Brain microvascular endothelial cell (primary cell): ENCODE measurements at regions not wholly inside any gene's neighbourhood (a gene's known extent, or its start where the extent isn't known, plus 50 kb on each side); places are given as distances from the start of the nearest gene placed in this dataset.

ENCODE experiments used
- DNase-seq: peaks from one replicate; pipeline ENCODE4 v3.0.0-alpha.2; 2020
- H3K27ac ChIP-seq: fragments of 250-450 bp; sonication (Bioruptor Pico); 2 replicates; pipeline ENCODE4 v1.5.1; 2020; ENCODE audit warnings: mild to moderate bottlenecking, moderate library complexity
- H3K27me3 ChIP-seq: fragments of 250-450 bp; sonication (Bioruptor Pico); replicated peaks from 2 replicates; pipeline ENCODE4 v1.5.1; 2020; ENCODE audit warnings: mild to moderate bottlenecking
- H3K36me3 ChIP-seq: fragments of 250-450 bp; sonication (Bioruptor Pico); replicated peaks from 2 replicates; pipeline ENCODE4 v1.5.1; 2020; ENCODE audit warnings: mild to moderate bottlenecking
- H3K4me3 ChIP-seq: 2 replicates; pipeline ENCODE4 v1.5.1; 2011; ENCODE audit warnings: low read depth, mild to moderate bottlenecking, control low read depth, low read length, moderate library complexity
- in situ Hi-C: cut with HindIII; loops from 2 replicates; pipeline ENCODE4 v1.10.0; 2017; ENCODE audit warnings: low sequenced_read_pairs, low pct_ligation_motif_present
- TF ChIP-seq, protein P1 (sequence below): IDR thresholded peaks from 2 replicates; pipeline ENCODE4 v1.5.1; 2011; ENCODE audit warnings: low read depth, mild to moderate bottlenecking, moderate library complexity, low read length, control low read depth, inconsistent platforms; ENCODE audit errors: missing control alignments

DNA sequence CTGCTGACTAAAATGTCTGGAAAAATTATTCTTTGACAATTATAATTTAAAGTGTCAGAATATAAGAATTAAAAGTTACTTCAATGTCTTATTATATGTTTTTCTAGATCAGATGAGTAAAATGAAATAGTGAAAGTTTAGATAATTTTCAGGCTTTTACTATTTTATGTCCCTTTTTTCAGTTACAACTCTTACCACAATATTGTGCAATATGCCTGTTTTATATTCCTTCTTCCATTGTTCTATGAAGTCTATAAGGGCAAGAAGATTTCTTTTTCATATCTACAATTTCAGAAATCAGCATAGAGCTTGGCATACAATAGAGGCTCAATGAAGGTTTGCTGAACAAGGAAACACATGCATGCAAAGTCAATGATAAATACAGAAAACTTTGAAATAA is 401.2 kb upstream of the HTR1E start:
- H3K4me3 ChIP-seq, result no peak overlapping the region
- DNase-seq, result no peak
- in situ Hi-C loops, result no loop called here
- TF ChIP-seq, protein P1, sequence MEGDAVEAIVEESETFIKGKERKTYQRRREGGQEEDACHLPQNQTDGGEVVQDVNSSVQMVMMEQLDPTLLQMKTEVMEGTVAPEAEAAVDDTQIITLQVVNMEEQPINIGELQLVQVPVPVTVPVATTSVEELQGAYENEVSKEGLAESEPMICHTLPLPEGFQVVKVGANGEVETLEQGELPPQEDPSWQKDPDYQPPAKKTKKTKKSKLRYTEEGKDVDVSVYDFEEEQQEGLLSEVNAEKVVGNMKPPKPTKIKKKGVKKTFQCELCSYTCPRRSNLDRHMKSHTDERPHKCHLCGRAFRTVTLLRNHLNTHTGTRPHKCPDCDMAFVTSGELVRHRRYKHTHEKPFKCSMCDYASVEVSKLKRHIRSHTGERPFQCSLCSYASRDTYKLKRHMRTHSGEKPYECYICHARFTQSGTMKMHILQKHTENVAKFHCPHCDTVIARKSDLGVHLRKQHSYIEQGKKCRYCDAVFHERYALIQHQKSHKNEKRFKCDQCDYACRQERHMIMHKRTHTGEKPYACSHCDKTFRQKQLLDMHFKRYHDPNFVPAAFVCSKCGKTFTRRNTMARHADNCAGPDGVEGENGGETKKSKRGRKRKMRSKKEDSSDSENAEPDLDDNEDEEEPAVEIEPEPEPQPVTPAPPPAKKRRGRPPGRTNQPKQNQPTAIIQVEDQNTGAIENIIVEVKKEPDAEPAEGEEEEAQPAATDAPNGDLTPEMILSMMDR, result no peak
- no peaks in the 10 kb centered on the region for H3K27me3 ChIP-seq
- no peak overlapping the region for H3K27ac ChIP-seq
- no peaks in the 10 kb centered on the region for H3K36me3 ChIP-seq

GRCh38 chr6:86535100-86535499 is 402.2 kb upstream of the HTR1E start:
- no peaks in the 10 kb centered on the region for H3K36me3 ChIP-seq
- DNase-seq, result no peak
- in situ Hi-C loops, result no loop called here
- H3K27me3 ChIP-seq, result no peaks in the 10 kb centered on the region
- H3K4me3 ChIP-seq, result no peak overlapping the region
- TF ChIP-seq, protein P1, result no peak
- no peak overlapping the region for H3K27ac ChIP-seq

- no peak overlapping the region for H3K4me3 ChIP-seq
- H3K27ac ChIP-seq, result no peak overlapping the region
- no peak for DNase-seq
- in situ Hi-C loops, result no loop called here
- H3K27me3 ChIP-seq, result no peaks in the 10 kb centered on the region
- H3K36me3 ChIP-seq, result no peaks in the 10 kb centered on the region
- TF ChIP-seq, protein P1, result no peak
Observed at GRCh38 chr6:86529635-86530034, 407.7 kb upstream of the HTR1E start.

- H3K36me3 ChIP-seq, result no peaks in the 10 kb centered on the region
- TF ChIP-seq, protein P1, result no peak
- no peak overlapping the region for H3K4me3 ChIP-seq
- no peak for DNase-seq
- in situ Hi-C loops, result no loop called here
- no peaks in the 10 kb centered on the region for H3K27me3 ChIP-seq
- H3K27ac ChIP-seq, result no peak overlapping the region
Observed at GRCh38 chr6:86526238-86526637, 411.1 kb upstream of the HTR1E start.

GRCh38 chr6:86516087-86516486 is 421.2 kb upstream of the HTR1E start:
- no peak overlapping the region for H3K27ac ChIP-seq
- no peaks in the 10 kb centered on the region for H3K27me3 ChIP-seq
- in situ Hi-C loops, result no loop called here
- no peak overlapping the region for H3K4me3 ChIP-seq
- no peak for DNase-seq
- TF ChIP-seq, protein P1, result no peak
- no peaks in the 10 kb centered on the region for H3K36me3 ChIP-seq

DNA sequence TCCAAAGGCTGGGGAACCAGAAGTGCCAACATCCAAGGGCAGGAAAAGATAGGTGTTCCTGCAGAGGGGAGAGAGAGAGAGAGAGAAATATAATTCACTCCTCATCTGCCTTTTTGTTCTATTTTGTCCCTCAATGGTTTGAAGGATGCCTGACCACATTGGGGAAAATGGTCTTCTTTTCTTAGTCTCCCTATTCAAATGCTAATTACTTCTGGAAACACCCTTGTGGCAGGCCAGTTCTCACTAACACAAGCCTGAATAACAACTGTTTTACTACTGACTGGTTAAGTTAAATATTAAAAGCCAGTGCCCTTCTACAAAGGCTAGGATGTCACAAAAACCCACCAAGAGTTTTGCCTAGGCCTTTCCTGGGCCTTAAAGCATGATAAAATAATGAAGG is 425.4 kb upstream of the HTR1E start:
- Histone ChIP-seq H3K27me3 (no peaks in the 10 kb centered on the region), H3K36me3 (no peaks in the 10 kb centered on the region), H3K27ac (no peak overlapping the region), H3K4me3 (no peak overlapping the region)
- in situ Hi-C loops, result no loop called here
- no peak for DNase-seq
- TF ChIP-seq, protein P1, result no peak
